Panc1 (cell line): ENCODE measurements at regions not wholly inside any gene's neighbourhood (a gene's known extent, or its start where the extent isn't known, plus 50 kb on each side); places are given as distances from the start of the nearest gene placed in this dataset.

Experiments used
- POLR2AphosphoS5 ChIP-seq: IDR thresholded peaks from 2 replicates; pipeline ENCODE4 v1.6.1; 2012; ENCODE audit warnings: mild to moderate bottlenecking, low read depth, low read length, moderate library complexity
- TF ChIP-seq, protein P1 (sequence below): fragments of 450-650 bp; IDR thresholded peaks from 2 replicates; pipeline ENCODE4 v1.5.1; 2017; ENCODE audit warnings: mild to moderate bottlenecking
- TF ChIP-seq, protein P2 (sequence below), 2 experiments: IDR thresholded peaks; 2 replicates each; pipeline ENCODE4 v1.6.1; 2011 to 2012; ENCODE audit warnings: low read depth in 2 of 2, control low read depth in 1 of 2, low read length in 1 of 2, mild to moderate bottlenecking in 1 of 2, moderate library complexity in 1 of 2; ENCODE audit not compliant: insufficient read depth in 1 of 2

GRCh38 chr2:7884338-7884737, 797.5 kb upstream of the ID2 start:
- TF ChIP-seq, protein P1, sequence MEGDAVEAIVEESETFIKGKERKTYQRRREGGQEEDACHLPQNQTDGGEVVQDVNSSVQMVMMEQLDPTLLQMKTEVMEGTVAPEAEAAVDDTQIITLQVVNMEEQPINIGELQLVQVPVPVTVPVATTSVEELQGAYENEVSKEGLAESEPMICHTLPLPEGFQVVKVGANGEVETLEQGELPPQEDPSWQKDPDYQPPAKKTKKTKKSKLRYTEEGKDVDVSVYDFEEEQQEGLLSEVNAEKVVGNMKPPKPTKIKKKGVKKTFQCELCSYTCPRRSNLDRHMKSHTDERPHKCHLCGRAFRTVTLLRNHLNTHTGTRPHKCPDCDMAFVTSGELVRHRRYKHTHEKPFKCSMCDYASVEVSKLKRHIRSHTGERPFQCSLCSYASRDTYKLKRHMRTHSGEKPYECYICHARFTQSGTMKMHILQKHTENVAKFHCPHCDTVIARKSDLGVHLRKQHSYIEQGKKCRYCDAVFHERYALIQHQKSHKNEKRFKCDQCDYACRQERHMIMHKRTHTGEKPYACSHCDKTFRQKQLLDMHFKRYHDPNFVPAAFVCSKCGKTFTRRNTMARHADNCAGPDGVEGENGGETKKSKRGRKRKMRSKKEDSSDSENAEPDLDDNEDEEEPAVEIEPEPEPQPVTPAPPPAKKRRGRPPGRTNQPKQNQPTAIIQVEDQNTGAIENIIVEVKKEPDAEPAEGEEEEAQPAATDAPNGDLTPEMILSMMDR, result no peak
- TF ChIP-seq, protein P2, sequence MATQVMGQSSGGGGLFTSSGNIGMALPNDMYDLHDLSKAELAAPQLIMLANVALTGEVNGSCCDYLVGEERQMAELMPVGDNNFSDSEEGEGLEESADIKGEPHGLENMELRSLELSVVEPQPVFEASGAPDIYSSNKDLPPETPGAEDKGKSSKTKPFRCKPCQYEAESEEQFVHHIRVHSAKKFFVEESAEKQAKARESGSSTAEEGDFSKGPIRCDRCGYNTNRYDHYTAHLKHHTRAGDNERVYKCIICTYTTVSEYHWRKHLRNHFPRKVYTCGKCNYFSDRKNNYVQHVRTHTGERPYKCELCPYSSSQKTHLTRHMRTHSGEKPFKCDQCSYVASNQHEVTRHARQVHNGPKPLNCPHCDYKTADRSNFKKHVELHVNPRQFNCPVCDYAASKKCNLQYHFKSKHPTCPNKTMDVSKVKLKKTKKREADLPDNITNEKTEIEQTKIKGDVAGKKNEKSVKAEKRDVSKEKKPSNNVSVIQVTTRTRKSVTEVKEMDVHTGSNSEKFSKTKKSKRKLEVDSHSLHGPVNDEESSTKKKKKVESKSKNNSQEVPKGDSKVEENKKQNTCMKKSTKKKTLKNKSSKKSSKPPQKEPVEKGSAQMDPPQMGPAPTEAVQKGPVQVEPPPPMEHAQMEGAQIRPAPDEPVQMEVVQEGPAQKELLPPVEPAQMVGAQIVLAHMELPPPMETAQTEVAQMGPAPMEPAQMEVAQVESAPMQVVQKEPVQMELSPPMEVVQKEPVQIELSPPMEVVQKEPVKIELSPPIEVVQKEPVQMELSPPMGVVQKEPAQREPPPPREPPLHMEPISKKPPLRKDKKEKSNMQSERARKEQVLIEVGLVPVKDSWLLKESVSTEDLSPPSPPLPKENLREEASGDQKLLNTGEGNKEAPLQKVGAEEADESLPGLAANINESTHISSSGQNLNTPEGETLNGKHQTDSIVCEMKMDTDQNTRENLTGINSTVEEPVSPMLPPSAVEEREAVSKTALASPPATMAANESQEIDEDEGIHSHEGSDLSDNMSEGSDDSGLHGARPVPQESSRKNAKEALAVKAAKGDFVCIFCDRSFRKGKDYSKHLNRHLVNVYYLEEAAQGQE (IDR thresholded peaks at IDR 0.05; ENCODE audit: insufficient read depth in 1 of 2, low read depth in 2 of 2, low read length in 1 of 2), result no peak
- no peak for TF ChIP-seq POLR2AphosphoS5
